MCF 10A (cell line): ENCODE measurements at regions not wholly inside any gene's neighbourhood (a gene's known extent, or its start where the extent isn't known, plus 50 kb on each side); places are given as distances from the start of the nearest gene placed in this dataset.

Source experiments
- BruUV-seq: library from RNA; stranded (reverse); fragments of 400-500 nt; replicated peaks from 2 replicates; lab custom pipeline; 2021; lab: Mats Ljungman, UMichigan
- CTCF ChIA-PET: fragments of 300-600 bp; sonication (Branson Sonifier 250); formaldehyde crosslinking; extraction: SDS; loops from one replicate; lab custom pipeline; 2021; ENCODE audit warnings: antibody characterized with exemption, inconsistent platforms; lab: Yijun Ruan, JAX
- POLR2A ChIA-PET: fragments of 300-600, 350-650 bp; sonication (Branson Sonifier 250); formaldehyde crosslinking; extraction: SDS; loops from one replicate; lab custom pipeline; 2020; ENCODE audit warnings: antibody characterized with exemption, inconsistent platforms; lab: Yijun Ruan, JAX
- DNase-seq: peaks from one replicate; pipeline ENCODE4 v3.0.0-alpha.2; 2018; ENCODE audit not compliant: unreplicated experiment
- H3K27ac Mint-ChIP-seq: one replicate; pipeline ENCODE4 v1.8.0; 2022; ENCODE audit warnings: mild to moderate bottlenecking, low read depth, mixed read lengths; ENCODE audit not compliant: unreplicated experiment
- H3K27me3 Mint-ChIP-seq: one replicate; pipeline ENCODE4 v1.8.0; 2022; ENCODE audit warnings: mixed read lengths; ENCODE audit not compliant: insufficient read depth, unreplicated experiment
- H3K36me3 Mint-ChIP-seq: one replicate; pipeline ENCODE4 v1.8.0; 2022; ENCODE audit warnings: mild to moderate bottlenecking, moderate library complexity, mixed read lengths; ENCODE audit not compliant: insufficient read depth, unreplicated experiment
- H3K4me1 Mint-ChIP-seq: one replicate; pipeline ENCODE4 v1.8.0; 2022; ENCODE audit warnings: mixed read lengths; ENCODE audit not compliant: insufficient read depth, unreplicated experiment
- H3K4me3 Mint-ChIP-seq: one replicate; pipeline ENCODE4 v1.8.0; 2022; ENCODE audit warnings: mild to moderate bottlenecking, moderate library complexity, mixed read lengths; ENCODE audit not compliant: unreplicated experiment
- H3K9me3 Mint-ChIP-seq: one replicate; pipeline ENCODE4 v1.8.0; 2022; ENCODE audit warnings: mixed read lengths; ENCODE audit not compliant: unreplicated experiment
- CTCF ChIP-seq: fragments of 200-600 bp; IDR thresholded peaks from one replicate; pipeline ENCODE4 v1.8.0; 2022; ENCODE audit warnings: antibody characterized with exemption, mild to moderate bottlenecking; ENCODE audit not compliant: unreplicated experiment
- intact Hi-C: fragments of 100-400 bp; cut with micrococcal nuclease; formaldehyde crosslinking; loops from 2 replicates; pipeline ENCODE4 v1.14.1; 2022

GRCh38 chr22:49255154-49255553, 572.5 kb downstream of the BRD1 start:
- peaks cover 37% of the 10 kb centered on the region for H3K9me3 Mint-ChIP-seq
- no peak overlapping the region for H3K27ac Mint-ChIP-seq
- H3K4me1 Mint-ChIP-seq = no peaks in the 10 kb centered on the region
- no peak for DNase-seq
- H3K36me3 Mint-ChIP-seq = no peaks in the 10 kb centered on the region
- no TSS peak for BruUV-seq
- no peaks in the 10 kb centered on the region for H3K27me3 Mint-ChIP-seq
- POLR2A ChIA-PET = no interaction called here
- intact Hi-C loops = no loop called here
- CTCF ChIA-PET = interaction anchor here (0.6 kb wide), 1 partner anchor 238 kb away, joined by 4 read pairs; no protein-coding TSS in a partner anchor
- TF ChIP-seq CTCF = no peak
- no peak overlapping the region for H3K4me3 Mint-ChIP-seq

GRCh38 chr22:49253656-49254055, 574.0 kb downstream of the BRD1 start:
- CTCF ChIA-PET = interaction anchor here (0.7 kb wide), 2 partner anchors 9 to 309 kb away, joined by 3 read pairs; no protein-coding TSS in a partner anchor
- BruUV-seq = no TSS peak
- H3K27me3 Mint-ChIP-seq = no peaks in the 10 kb centered on the region

GRCh38 chr22:49251371-49251770, 576.3 kb downstream of the BRD1 start:
- no peak for TF ChIP-seq CTCF
- no peak for DNase-seq

More at GRCh38 chr22:49253656-49254055, 574.0 kb downstream of the BRD1 start:
- no peak overlapping the region for H3K4me3 Mint-ChIP-seq
- DNase-seq = no peak
- TF ChIP-seq CTCF = no peak
- peaks cover 46% of the 10 kb centered on the region for H3K9me3 Mint-ChIP-seq
- H3K4me1 Mint-ChIP-seq = no peaks in the 10 kb centered on the region
- H3K36me3 Mint-ChIP-seq = no peaks in the 10 kb centered on the region
- POLR2A ChIA-PET = no interaction called here
- intact Hi-C loops = no loop called here
- no peak overlapping the region for H3K27ac Mint-ChIP-seq

GRCh38 chr22:49247194-49247924, 580.3 kb downstream of the BRD1 start:
- no peak overlapping the region for H3K4me3 Mint-ChIP-seq
- intact Hi-C loops = no loop called here
- ChIA-PET CTCF (interaction anchor here (0.9 kb wide), 1 partner anchor 72 kb away, joined by 4 read pairs; no protein-coding TSS in a partner anchor), POLR2A (no interaction called here)
- H3K27ac Mint-ChIP-seq = no peak overlapping the region
- DNase-seq = no peak
- no peaks in the 10 kb centered on the region for H3K27me3 Mint-ChIP-seq
- H3K9me3 Mint-ChIP-seq = peaks cover 43% of the 10 kb centered on the region
- TF ChIP-seq CTCF = no peak
- no peaks in the 10 kb centered on the region for H3K36me3 Mint-ChIP-seq
- H3K4me1 Mint-ChIP-seq = no peaks in the 10 kb centered on the region
- BruUV-seq = no TSS peak

More at GRCh38 chr22:49251371-49251770, 576.3 kb downstream of the BRD1 start:
- no peaks in the 10 kb centered on the region for H3K27me3 Mint-ChIP-seq
- intact Hi-C loops = no loop called here
- POLR2A ChIA-PET = no interaction called here
- CTCF ChIA-PET = no interaction called here
- H3K4me3 Mint-ChIP-seq = no peak overlapping the region
- no peak overlapping the region for H3K27ac Mint-ChIP-seq
- BruUV-seq = no TSS peak
- peaks cover 43% of the 10 kb centered on the region for H3K9me3 Mint-ChIP-seq
- H3K4me1 Mint-ChIP-seq = no peaks in the 10 kb centered on the region
- no peaks in the 10 kb centered on the region for H3K36me3 Mint-ChIP-seq
